Upper lobe of left lung (tissue), 6 donors: ENCODE measurements at regions not wholly inside any gene's neighbourhood (a gene's known extent, or its start where the extent isn't known, plus 50 kb on each side); places are given as distances from the start of the nearest gene placed in this dataset.

ENCODE experiments used
- ATAC-seq, 2 donors: fragments of 200-7000 bp; cut with Tn5 transposase; one replicate each; pipeline ENCODE4 v1.9.1; 2022; ENCODE audit warnings: mild to moderate bottlenecking in 2 of 2, moderate library complexity in 2 of 2; ENCODE audit not compliant: low FRiP score in 2 of 2
- DNase-seq, 2 donors: peaks; one replicate each; pipeline ENCODE4 v3.0.0-alpha.2; 2019 to 2020
- H3K27ac ChIP-seq, 4 donors: fragments of 200-600 bp; sonication (generic); one replicate each; pipeline ENCODE4 v1.5.1; 2016 to 2019
- H3K27me3 ChIP-seq, 4 donors: fragments of 200-600 bp; sonication (generic); one replicate each; pipeline ENCODE4 v1.5.1; 2017 to 2019
- H3K36me3 ChIP-seq, 4 donors: fragments of 200-600 bp; sonication (generic); one replicate each; pipeline ENCODE4 v1.5.1; 2016 to 2019
- H3K4me1 ChIP-seq, 4 donors: fragments of 200-600 bp; sonication (generic); one replicate each; pipeline ENCODE4 v1.5.1; 2018 to 2019
- H3K4me3 ChIP-seq, 4 donors: fragments of 200-600 bp; sonication (generic); one replicate each; pipeline ENCODE4 v1.5.1; 2017 to 2019; ENCODE audit warnings: mild to moderate bottlenecking in 2 of 4, moderate library complexity in 1 of 4
- H3K9me3 ChIP-seq, 4 donors: fragments of 200-600 bp; sonication (generic); one replicate each; pipeline ENCODE4 v1.5.1; 2018 to 2019
- EP300 ChIP-seq, 4 donors: sonication (generic); formaldehyde crosslinking; IDR thresholded peaks; one replicate each; pipeline ENCODE4 v1.5.1; 2017; ENCODE audit warnings: antibody characterized with exemption in 4 of 4, control low read depth in 2 of 4
- POLR2A ChIP-seq, 4 donors: fragments of 450-650 bp; IDR thresholded peaks; one replicate each; pipeline ENCODE4 v1.5.1; 2016 to 2017; ENCODE audit warnings: antibody characterized with exemption in 4 of 4, mild to moderate bottlenecking in 2 of 4
- POLR2AphosphoS5 ChIP-seq, 2 donors: sonication (generic); formaldehyde crosslinking; IDR thresholded peaks; one replicate each; pipeline ENCODE4 v1.5.1; 2017; ENCODE audit warnings: antibody characterized with exemption in 2 of 2
- WGBS, 2 donors: methylation state at CpG; one replicate each; pipeline ENCODE4 v1.1.5; 2017 to 2018; 5-methylcytosine and 5-hydroxymethylcytosine counted together
- TF ChIP-seq, protein P1 (sequence below), 6 experiments: fragments of 450-650 bp in 4 of 6; fragments of 200-600 bp in 2 of 6; sonication (generic) in 2 of 6; IDR thresholded peaks; one replicate each; pipeline ENCODE4 v1.5.1; 2016 to 2019; ENCODE audit warnings: antibody characterized with exemption in 6 of 6
- donor health status: DM: no; HTN: no; CAD: no; lungs with moderate emphysema.
- donor health status: DM: no; HTN: yes; CAD: no; lungs with severe emphysema.

- WGBS, 2 donors = 56 to 65% methylated on average over 3 of the region's 3 CpGs
These were observed 60.7 kb upstream of the CAMK1G start for GRCh38 chr1:209522826-209523225.

DNA sequence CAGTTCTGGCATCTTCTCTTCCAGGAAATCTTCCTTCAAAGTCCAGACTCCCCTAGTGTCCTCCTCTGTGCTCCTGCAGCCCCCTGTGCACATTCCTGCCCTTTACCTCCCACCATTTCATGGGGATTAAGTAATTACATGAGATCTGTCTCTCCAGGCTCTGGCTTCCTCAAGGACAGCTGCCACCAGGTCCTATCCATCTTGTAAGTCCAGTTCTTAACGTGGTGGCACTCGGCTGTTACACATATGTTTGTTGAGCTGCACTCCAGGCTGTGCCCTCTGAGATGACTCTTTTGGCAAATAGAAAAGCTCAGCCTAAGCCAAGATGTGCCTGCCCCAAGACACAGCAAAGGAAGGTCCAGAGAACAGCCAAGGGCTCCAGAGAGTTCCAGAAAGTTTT lies 57.4 kb upstream of the CAMK1G start:
- WGBS, 2 donors = 50 to 61% methylated on average over 2 of the region's 2 CpGs
- H3K4me1 ChIP-seq = peaks cover 0 to 3% (median 0%) of the 10 kb centered on the region in 4 donors
- no peaks in the 10 kb centered on the region for H3K36me3 ChIP-seq
- DNase-seq (peak in 1 of 2 donors; percentile 44), ATAC-seq (no peak)
- H3K4me3 ChIP-seq = no peak overlapping the region
- H3K27me3 ChIP-seq = no peaks in the 10 kb centered on the region
- no peak overlapping the region for H3K27ac ChIP-seq
- no peaks in the 10 kb centered on the region for H3K9me3 ChIP-seq
- TF ChIP-seq POLR2AphosphoS5 (IDR thresholded peaks at IDR 0.05) (no peak), POLR2A (IDR thresholded peaks at IDR 0.05) (no peak), EP300 (IDR thresholded peaks at IDR 0.05) (no peak)
- TF ChIP-seq, protein P1, sequence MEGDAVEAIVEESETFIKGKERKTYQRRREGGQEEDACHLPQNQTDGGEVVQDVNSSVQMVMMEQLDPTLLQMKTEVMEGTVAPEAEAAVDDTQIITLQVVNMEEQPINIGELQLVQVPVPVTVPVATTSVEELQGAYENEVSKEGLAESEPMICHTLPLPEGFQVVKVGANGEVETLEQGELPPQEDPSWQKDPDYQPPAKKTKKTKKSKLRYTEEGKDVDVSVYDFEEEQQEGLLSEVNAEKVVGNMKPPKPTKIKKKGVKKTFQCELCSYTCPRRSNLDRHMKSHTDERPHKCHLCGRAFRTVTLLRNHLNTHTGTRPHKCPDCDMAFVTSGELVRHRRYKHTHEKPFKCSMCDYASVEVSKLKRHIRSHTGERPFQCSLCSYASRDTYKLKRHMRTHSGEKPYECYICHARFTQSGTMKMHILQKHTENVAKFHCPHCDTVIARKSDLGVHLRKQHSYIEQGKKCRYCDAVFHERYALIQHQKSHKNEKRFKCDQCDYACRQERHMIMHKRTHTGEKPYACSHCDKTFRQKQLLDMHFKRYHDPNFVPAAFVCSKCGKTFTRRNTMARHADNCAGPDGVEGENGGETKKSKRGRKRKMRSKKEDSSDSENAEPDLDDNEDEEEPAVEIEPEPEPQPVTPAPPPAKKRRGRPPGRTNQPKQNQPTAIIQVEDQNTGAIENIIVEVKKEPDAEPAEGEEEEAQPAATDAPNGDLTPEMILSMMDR (IDR thresholded peaks at IDR 0.05) = no peak

More at GRCh38 chr1:209522826-209523225, 60.7 kb upstream of the CAMK1G start:
- H3K36me3 ChIP-seq = no peaks in the 10 kb centered on the region
- no peak for ATAC-seq
- H3K4me1 ChIP-seq = peaks cover 0 to 3% (median 0%) of the 10 kb centered on the region in 4 donors
- H3K9me3 ChIP-seq = no peaks in the 10 kb centered on the region
- no peak overlapping the region for H3K4me3 ChIP-seq
- TF ChIP-seq POLR2A (IDR thresholded peaks at IDR 0.05) (no peak), EP300 (IDR thresholded peaks at IDR 0.05) (no peak), POLR2AphosphoS5 (IDR thresholded peaks at IDR 0.05) (no peak)
- TF ChIP-seq, protein P1 (IDR thresholded peaks at IDR 0.05) = no peak
- DNase-seq = no peak
- H3K27me3 ChIP-seq = no peaks in the 10 kb centered on the region
- H3K27ac ChIP-seq = no peak overlapping the region

GRCh38 chr1:209527372-209527771 lies 56.1 kb upstream of the CAMK1G start:
- Histone ChIP-seq H3K9me3 (no peaks in the 10 kb centered on the region), H3K27ac (no peak overlapping the region), H3K4me3 (no peak overlapping the region), H3K4me1 (peaks cover 0 to 3% (median 0%) of the 10 kb centered on the region in 4 donors), H3K27me3 (no peaks in the 10 kb centered on the region), H3K36me3 (no peaks in the 10 kb centered on the region)
- no peak for ATAC-seq
- no peak for DNase-seq
- TF ChIP-seq, protein P1 (IDR thresholded peaks at IDR 0.05) = no peak
- no peak for TF ChIP-seq POLR2A (IDR thresholded peaks at IDR 0.05)
- no peak for TF ChIP-seq EP300 (IDR thresholded peaks at IDR 0.05)
- TF ChIP-seq POLR2AphosphoS5 (IDR thresholded peaks at IDR 0.05) = no peak
- 85 to 87% methylated on average over 2 of the region's 2 CpGs for WGBS, 2 donors

DNA sequence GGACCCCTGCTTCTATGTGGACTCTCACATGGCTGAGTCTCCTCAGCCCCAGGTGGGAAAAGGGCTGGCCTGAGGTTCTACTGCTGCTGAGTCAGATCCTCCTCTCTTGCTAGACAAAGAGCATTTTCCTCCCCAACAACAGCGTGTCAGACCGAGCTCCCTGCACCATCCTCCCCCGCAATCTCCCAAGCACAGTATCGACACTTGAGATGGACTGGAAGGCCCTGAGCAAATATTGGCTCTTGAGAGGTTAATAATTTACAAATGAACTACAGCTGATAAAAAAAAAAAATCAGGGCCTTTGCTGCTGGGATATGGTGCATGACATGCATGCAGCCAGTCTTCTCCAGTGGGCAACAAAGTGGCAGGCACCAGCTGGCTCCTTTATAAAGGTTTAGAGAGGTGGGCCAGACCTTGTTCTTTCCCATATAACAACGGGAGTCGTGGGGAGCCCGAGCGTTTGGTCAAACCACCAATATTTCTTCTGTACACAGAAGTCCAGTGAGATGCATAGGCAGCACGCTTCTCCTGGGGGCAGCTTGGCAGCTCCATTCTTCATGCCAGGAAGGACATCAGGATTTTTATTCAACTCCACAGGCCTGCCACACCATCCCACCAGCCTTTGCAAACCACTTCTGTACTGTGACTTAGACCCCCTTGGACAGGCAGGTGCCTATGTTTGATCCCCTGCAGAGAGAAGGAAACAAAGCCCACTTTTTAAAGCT lies 55.4 kb upstream of the CAMK1G start:
- H3K27me3 ChIP-seq = no peaks in the 10 kb centered on the region
- peaks cover 0 to 3% (median 0%) of the 10 kb centered on the region in 4 donors for H3K4me1 ChIP-seq
- TF ChIP-seq POLR2A (IDR thresholded peaks at IDR 0.05) = no peak
- TF ChIP-seq EP300 (IDR thresholded peaks at IDR 0.05) = no peak
- TF ChIP-seq, protein P1 (IDR thresholded peaks at IDR 0.05) = no peak
- no peak for TF ChIP-seq POLR2AphosphoS5 (IDR thresholded peaks at IDR 0.05)
- no peaks in the 10 kb centered on the region for H3K36me3 ChIP-seq
- peak; percentile 31 to 73 for ATAC-seq
- H3K4me3 ChIP-seq = no peak overlapping the region
- H3K9me3 ChIP-seq = no peaks in the 10 kb centered on the region
- DNase-seq = peak in 1 of 2 donors; percentile 47
- WGBS, 2 donors = 67 to 82% methylated on average over 9 of the region's 9 CpGs
- H3K27ac ChIP-seq = no peak overlapping the region

DNA sequence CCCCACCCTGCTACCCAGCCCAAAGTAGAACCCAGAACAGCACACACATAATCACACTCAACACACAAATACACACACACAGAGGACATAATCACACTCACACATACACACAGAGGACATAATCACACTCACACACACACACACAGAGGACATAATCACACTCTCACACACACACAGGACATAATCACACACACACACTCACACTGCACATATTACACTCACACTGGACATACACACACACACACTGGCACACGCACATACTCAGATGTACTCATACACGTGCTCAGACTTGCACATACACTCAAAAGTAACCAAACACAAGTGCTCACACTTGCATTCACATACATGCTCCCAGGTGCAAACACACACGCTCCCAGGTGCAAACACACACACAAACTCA lies 54.3 kb upstream of the CAMK1G start:
- ATAC-seq (no peak), DNase-seq (no peak)
- WGBS, 2 donors = 75 to 82% methylated on average over 3 of the region's 3 CpGs
- Histone ChIP-seq H3K4me1 (peaks cover 0 to 3% (median 0%) of the 10 kb centered on the region in 4 donors), H3K27me3 (no peaks in the 10 kb centered on the region), H3K36me3 (no peaks in the 10 kb centered on the region), H3K9me3 (no peaks in the 10 kb centered on the region), H3K27ac (no peak overlapping the region), H3K4me3 (no peak overlapping the region)
- no peak for TF ChIP-seq EP300 (IDR thresholded peaks at IDR 0.05)
- no peak for TF ChIP-seq POLR2A (IDR thresholded peaks at IDR 0.05)
- no peak for TF ChIP-seq POLR2AphosphoS5 (IDR thresholded peaks at IDR 0.05)
- TF ChIP-seq, protein P1 (IDR thresholded peaks at IDR 0.05) = no peak
